H9 (cell line): ENCODE measurements at regions not wholly inside any gene's neighbourhood (a gene's known extent, or its start where the extent isn't known, plus 50 kb on each side); places are given as distances from the start of the nearest gene placed in this dataset.

Source experiments
- DNase-seq: peaks from one replicate; pipeline ENCODE4 v3.0.0-alpha.2; 2017
- H2AFZ ChIP-seq: one replicate; pipeline ENCODE4 v1.6.1; 2013; ENCODE audit warnings: mild to moderate bottlenecking, low read length, control low read depth, moderate library complexity
- H2AK5ac ChIP-seq: 2 replicates; pipeline ENCODE4 v1.6.1; 2013; ENCODE audit warnings: low read length, control low read depth, mixed read lengths; ENCODE audit not compliant: insufficient read length
- H2BK120ac ChIP-seq: one replicate; pipeline ENCODE4 v1.6.1; 2013; ENCODE audit warnings: low read depth, mild to moderate bottlenecking, low read length, control low read depth, inconsistent platforms; ENCODE audit not compliant: poor library complexity, severe bottlenecking
- H2BK12ac ChIP-seq: 2 replicates; pipeline ENCODE4 v1.6.1; 2013; ENCODE audit warnings: low read length, control low read depth, mixed read lengths, low read depth; ENCODE audit not compliant: insufficient read length
- H2BK15ac ChIP-seq: 2 replicates; pipeline ENCODE4 v1.6.1; 2013; ENCODE audit warnings: low read depth, low read length, control low read depth
- H2BK20ac ChIP-seq: one replicate; pipeline ENCODE4 v1.6.1; 2013; ENCODE audit warnings: low read depth, mild to moderate bottlenecking, low read length, control low read depth, inconsistent platforms; ENCODE audit not compliant: poor library complexity, severe bottlenecking
- H2BK5ac ChIP-seq: 2 replicates; pipeline ENCODE4 v1.6.1; 2013; ENCODE audit warnings: low read length, control low read depth, mixed read lengths; ENCODE audit not compliant: insufficient read length
- H3K14ac ChIP-seq: 2 replicates; pipeline ENCODE4 v1.6.1; 2013; ENCODE audit warnings: low read length, control low read depth; ENCODE audit not compliant: insufficient read depth
- H3K18ac ChIP-seq: 2 replicates; pipeline ENCODE4 v1.6.1; 2013; ENCODE audit warnings: low read depth, mild to moderate bottlenecking, mixed read lengths, low read length, control low read depth; ENCODE audit not compliant: insufficient read length
- H3K23ac ChIP-seq: 2 replicates; pipeline ENCODE4 v1.6.1; 2013; ENCODE audit warnings: low read length, control low read depth, mixed read lengths, low read depth; ENCODE audit not compliant: insufficient read length
- H3K23me2 ChIP-seq: 2 replicates; pipeline ENCODE4 v1.6.1; 2013; ENCODE audit warnings: low read depth, mild to moderate bottlenecking, mixed read lengths, low read length, control low read depth; ENCODE audit not compliant: insufficient read length, poor library complexity, severe bottlenecking
- H3K27ac ChIP-seq: 2 replicates; pipeline ENCODE4 v1.5.1; 2013; ENCODE audit warnings: low read length, control low read depth, mixed read lengths, low read depth; ENCODE audit not compliant: insufficient read length
- H3K27me3 ChIP-seq: 2 replicates; pipeline ENCODE4 v1.6.1; 2013; ENCODE audit warnings: low read length, control low read depth, inconsistent platforms; ENCODE audit not compliant: insufficient read depth
- H3K4ac ChIP-seq: 2 replicates; pipeline ENCODE4 v1.6.1; 2013; ENCODE audit warnings: low read depth, mild to moderate bottlenecking, control low read depth, inconsistent platforms, low read length, moderate library complexity
- H3K4me1 ChIP-seq: 2 replicates; pipeline ENCODE4 v1.6.1; 2013; ENCODE audit warnings: low read length, control low read depth, inconsistent platforms; ENCODE audit not compliant: insufficient read depth
- H3K4me2 ChIP-seq: 2 replicates; pipeline ENCODE4 v1.6.1; 2013; ENCODE audit warnings: low read length, control low read depth, mixed read lengths; ENCODE audit not compliant: insufficient read length, insufficient read depth
- H3K56ac ChIP-seq: 2 replicates; pipeline ENCODE4 v1.6.1; 2013; ENCODE audit warnings: low read depth, mild to moderate bottlenecking, mixed read lengths, low read length, control low read depth; ENCODE audit not compliant: insufficient read length
- H3K79me1 ChIP-seq: 2 replicates; pipeline ENCODE4 v1.6.1; 2013; ENCODE audit warnings: low read depth, mild to moderate bottlenecking, moderate library complexity, low read length, control low read depth, inconsistent platforms; ENCODE audit not compliant: insufficient read depth, poor library complexity, severe bottlenecking
- H3K79me2 ChIP-seq: 2 replicates; pipeline ENCODE4 v1.6.1; 2013; ENCODE audit warnings: low read length, control low read depth, inconsistent platforms; ENCODE audit not compliant: insufficient read depth
- H3K9ac ChIP-seq: 2 replicates; pipeline ENCODE4 v1.6.1; 2013; ENCODE audit warnings: low read length, control low read depth, mixed read lengths; ENCODE audit not compliant: insufficient read length; ENCODE audit errors: extremely low read depth
- H3K9me3 ChIP-seq: one replicate; pipeline ENCODE4 v1.6.1; 2013; ENCODE audit warnings: low read depth, low read length, inconsistent platforms; ENCODE audit not compliant: control insufficient read depth
- H3T11ph ChIP-seq: one replicate; pipeline ENCODE4 v1.6.1; 2013; ENCODE audit warnings: mild to moderate bottlenecking, low read length, control low read depth, inconsistent platforms
- H4K20me1 ChIP-seq: one replicate; pipeline ENCODE4 v1.6.1; 2013; ENCODE audit not compliant: control insufficient read depth, insufficient read length, insufficient read depth
- H4K5ac ChIP-seq: 2 replicates; pipeline ENCODE4 v1.6.1; 2013; ENCODE audit warnings: low read depth, mild to moderate bottlenecking, mixed read lengths, low read length, control low read depth; ENCODE audit not compliant: insufficient read length
- H4K8ac ChIP-seq: replicated peaks from 2 replicates; pipeline ENCODE4 v1.6.1; 2013; ENCODE audit warnings: low read length, control low read depth, mixed read lengths, low read depth; ENCODE audit not compliant: insufficient read length
- H4K91ac ChIP-seq: 2 replicates; pipeline ENCODE4 v1.6.1; 2013; ENCODE audit warnings: low read depth, mild to moderate bottlenecking, moderate library complexity, mixed read lengths, low read length, control low read depth; ENCODE audit not compliant: insufficient read length
- H3K27ac Mint-ChIP-seq, 3 experiments: 2 replicates in 2 of 3; 3 replicates in 1 of 3; pipeline ENCODE4 v1.8.0; 2020 to 2021; ENCODE audit warnings: mixed read lengths in 3 of 3, mild to moderate bottlenecking in 1 of 3, moderate library complexity in 1 of 3
- H3K27me3 Mint-ChIP-seq: 2 replicates; pipeline ENCODE4 v1.8.0; 2021; ENCODE audit warnings: low read depth, mild to moderate bottlenecking, moderate library complexity, mixed read lengths
- H3K36me3 Mint-ChIP-seq, 3 experiments: 2 replicates in 2 of 3; 3 replicates in 1 of 3; pipeline ENCODE4 v1.8.0; 2020 to 2021; ENCODE audit warnings: low read depth in 3 of 3, mixed read lengths in 3 of 3; ENCODE audit not compliant: insufficient read depth in 1 of 3
- H3K4me1 Mint-ChIP-seq, 2 experiments: 2 replicates each; pipeline ENCODE4 v1.8.0; 2020; ENCODE audit warnings: mixed read lengths in 2 of 2
- H3K4me3 Mint-ChIP-seq, 2 experiments: 2 replicates in 1 of 2; 3 replicates in 1 of 2; pipeline ENCODE4 v1.8.0; 2020 to 2021; ENCODE audit warnings: mild to moderate bottlenecking in 2 of 2, mixed read lengths in 2 of 2, moderate library complexity in 1 of 2
- H3K9me3 Mint-ChIP-seq, 2 experiments: 2 replicates in 1 of 2; 3 replicates in 1 of 2; pipeline ENCODE4 v1.8.0; 2020; ENCODE audit warnings: mild to moderate bottlenecking in 2 of 2, mixed read lengths in 2 of 2, moderate library complexity in 1 of 2
- CTCF ChIP-seq: fragments of 200-600 bp; sonication (generic); conservative IDR thresholded peaks from 3 replicates; pipeline ENCODE4 v1.8.0; 2021; ENCODE audit warnings: antibody characterized with exemption, mild to moderate bottlenecking
- WGBS: extraction: QIAGEN DNeasy Blood & Tissue Kit; methylation state at CpG from one replicate; pipeline ENCODE4 v1.1.7; 2013; ENCODE audit warnings: missing lambda C conversion rate, low lambda C conversion rate, mixed read lengths; ENCODE audit not compliant: insufficient read length; ENCODE audit errors: extremely low coverage; 5-methylcytosine and 5-hydroxymethylcytosine counted together

- Histone ChIP-seq H3K79me2 (no peaks in the 10 kb centered on the region), H3K4me1 (no peaks in the 10 kb centered on the region), H3T11ph (no peak overlapping the region), H3K79me1 (no peaks in the 10 kb centered on the region), H4K91ac (no peak overlapping the region), H3K23me2 (no peaks in the 10 kb centered on the region), H3K27me3 (no peaks in the 10 kb centered on the region), H3K9me3 (no peaks in the 10 kb centered on the region), H2AK5ac (no peak overlapping the region), H3K4me2 (no peak overlapping the region), H4K20me1 (no peaks in the 10 kb centered on the region), H3K27ac (no peak overlapping the region), H4K5ac (no peak overlapping the region), H2BK5ac (no peak overlapping the region), H2BK120ac (no peak overlapping the region), H3K14ac (no peak overlapping the region; the same call in 1 of the 2 replicates), H3K4ac (no peak overlapping the region), H3K9ac (no peak overlapping the region), H3K56ac (no peak overlapping the region), H2AFZ (no peak overlapping the region), H3K23ac (no peak overlapping the region), H2BK15ac (no peak overlapping the region), H2BK20ac (no peak overlapping the region), H4K8ac (no peak overlapping the region), H2BK12ac (no peak overlapping the region), H3K18ac (no peak overlapping the region)
- Mint-ChIP-seq H3K9me3 (no peaks in the 10 kb centered on the region), H3K4me3 (no peak overlapping the region), H3K36me3 (no peaks in the 10 kb centered on the region), H3K27ac (no peak overlapping the region), H3K4me1 (no peaks in the 10 kb centered on the region), H3K27me3 (peaks cover 2% of the 10 kb centered on the region)
- DNase-seq = peak; percentile 24
- TF ChIP-seq CTCF = no peak
- no CpG with 5 or more reads among the region's 37 CpGs for WGBS
Observed at GRCh38 chr22:49569286-49570031, 258.2 kb downstream of the BRD1 start.
